Parathyroid adenoma (tissue), 2 donors: ENCODE measurements at regions not wholly inside any gene's neighbourhood (a gene's known extent, or its start where the extent isn't known, plus 50 kb on each side); places are given as distances from the start of the nearest gene placed in this dataset.

Experiments used
- H2AFZ ChIP-seq: fragments of 300-600 bp; sonication (generic); one replicate; pipeline ENCODE4 v1.7.0; 2017; ENCODE audit warnings: antibody characterized with exemption, mild to moderate bottlenecking
- H3K27ac ChIP-seq: fragments of 300-600 bp; sonication (generic); one replicate; pipeline ENCODE4 v1.7.0; 2017
- H3K27me3 ChIP-seq: fragments of 300-600 bp; sonication (generic); one replicate; pipeline ENCODE4 v1.7.0; 2017; ENCODE audit warnings: low read length; ENCODE audit not compliant: control insufficient read depth, insufficient read depth
- H3K36me3 ChIP-seq: fragments of 300-600 bp; sonication (generic); one replicate; pipeline ENCODE4 v1.7.0; 2017; ENCODE audit warnings: low read length; ENCODE audit not compliant: control insufficient read depth, insufficient read depth
- H3K4me1 ChIP-seq: fragments of 300-600 bp; sonication (generic); one replicate; pipeline ENCODE4 v1.7.0; 2017; ENCODE audit warnings: control low read depth
- H3K4me2 ChIP-seq: fragments of 300-600 bp; sonication (generic); one replicate; pipeline ENCODE4 v1.7.0; 2017; ENCODE audit warnings: low read length
- H3K4me3 ChIP-seq: fragments of 300-600 bp; sonication (generic); one replicate; pipeline ENCODE4 v1.7.0; 2017; ENCODE audit warnings: low read depth, low read length
- H3K79me2 ChIP-seq: fragments of 300-600 bp; sonication (generic); one replicate; pipeline ENCODE4 v1.7.0; 2017; ENCODE audit warnings: control low read depth
- H3K9ac ChIP-seq: fragments of 300-600 bp; sonication (generic); one replicate; pipeline ENCODE4 v1.7.0; 2017; ENCODE audit warnings: mild to moderate bottlenecking
- H3K9me3 ChIP-seq: fragments of 300-600 bp; sonication (generic); one replicate; pipeline ENCODE4 v1.7.0; 2017; ENCODE audit warnings: low read length; ENCODE audit not compliant: control insufficient read depth
- CTCF ChIP-seq: fragments of 300-600 bp; sonication (generic); IDR thresholded peaks from one replicate; pipeline ENCODE4 v1.7.0; 2017; ENCODE audit warnings: antibody characterized with exemption, mild to moderate bottlenecking
- donor health status: primary hyperparathyroidism.

- Histone ChIP-seq H3K36me3 (no peaks in the 10 kb centered on the region), H3K27ac (no peak overlapping the region), H3K9me3 (no peaks in the 10 kb centered on the region), H3K4me3 (no peak overlapping the region), H3K9ac (no peak overlapping the region), H2AFZ (no peak overlapping the region), H3K4me2 (no peak overlapping the region), H3K79me2 (no peaks in the 10 kb centered on the region), H3K27me3 (no peaks in the 10 kb centered on the region), H3K4me1 (no peaks in the 10 kb centered on the region)
- TF ChIP-seq CTCF: no peak
Observed at GRCh38 chr7:54955696-54956420, 63.0 kb upstream of the EGFR start.

GRCh38 chr7:54956865-54957264, 62.0 kb upstream of the EGFR start:
- TF ChIP-seq CTCF: no peak
- no peak overlapping the region for H3K4me3 ChIP-seq

GRCh38 chr7:54960517-54960916, 58.3 kb upstream of the EGFR start:
- H3K9ac ChIP-seq: no peak overlapping the region
- no peak for TF ChIP-seq CTCF
- H3K9me3 ChIP-seq: no peaks in the 10 kb centered on the region
- no peak overlapping the region for H2AFZ ChIP-seq
- H3K36me3 ChIP-seq: no peaks in the 10 kb centered on the region
- no peaks in the 10 kb centered on the region for H3K4me1 ChIP-seq
- H3K4me3 ChIP-seq: no peak overlapping the region
- no peak overlapping the region for H3K27ac ChIP-seq
- no peaks in the 10 kb centered on the region for H3K27me3 ChIP-seq
- no peaks in the 10 kb centered on the region for H3K79me2 ChIP-seq
- H3K4me2 ChIP-seq: no peak overlapping the region

More at GRCh38 chr7:54956865-54957264, 62.0 kb upstream of the EGFR start:
- H3K4me2 ChIP-seq: no peak overlapping the region
- H3K36me3 ChIP-seq: no peaks in the 10 kb centered on the region
- no peaks in the 10 kb centered on the region for H3K27me3 ChIP-seq
- no peak overlapping the region for H3K9ac ChIP-seq
- no peaks in the 10 kb centered on the region for H3K79me2 ChIP-seq
- H2AFZ ChIP-seq: no peak overlapping the region
- H3K27ac ChIP-seq: no peak overlapping the region
- no peaks in the 10 kb centered on the region for H3K9me3 ChIP-seq
- H3K4me1 ChIP-seq: no peaks in the 10 kb centered on the region

- no peaks in the 10 kb centered on the region for H3K4me1 ChIP-seq
- no peak overlapping the region for H3K27ac ChIP-seq
- H3K79me2 ChIP-seq: no peaks in the 10 kb centered on the region
- no peaks in the 10 kb centered on the region for H3K27me3 ChIP-seq
- no peak overlapping the region for H3K4me3 ChIP-seq
- no peak overlapping the region for H3K4me2 ChIP-seq
- no peaks in the 10 kb centered on the region for H3K9me3 ChIP-seq
- H3K36me3 ChIP-seq: no peaks in the 10 kb centered on the region
- no peak overlapping the region for H3K9ac ChIP-seq
- no peak overlapping the region for H2AFZ ChIP-seq
- TF ChIP-seq CTCF: no peak
Observed at GRCh38 chr7:54961391-54961790, 57.4 kb upstream of the EGFR start.

GRCh38 chr7:54963155-54963554, 55.7 kb upstream of the EGFR start:
- no peak overlapping the region for H3K4me3 ChIP-seq
- TF ChIP-seq CTCF: no peak
- H3K9me3 ChIP-seq: no peaks in the 10 kb centered on the region
- H3K27ac ChIP-seq: no peak overlapping the region
- no peaks in the 10 kb centered on the region for H3K79me2 ChIP-seq
- H3K36me3 ChIP-seq: no peaks in the 10 kb centered on the region
- no peak overlapping the region for H2AFZ ChIP-seq
- no peak overlapping the region for H3K9ac ChIP-seq
- no peak overlapping the region for H3K4me2 ChIP-seq
- no peaks in the 10 kb centered on the region for H3K4me1 ChIP-seq
- no peaks in the 10 kb centered on the region for H3K27me3 ChIP-seq
